NCI-H526 treated with DMSO at 0.1 percent for 48 hours (cell line): ENCODE measurements at regions not wholly inside any gene's neighbourhood (a gene's known extent, or its start where the extent isn't known, plus 50 kb on each side); places are given as distances from the start of the nearest gene placed in this dataset.
"Not testable (repeated sequence)": the region's sequence is repeated elsewhere in the genome, so short reads cannot be mapped to it uniquely, and the experiment has no call there.

Experiments used
- DNase-seq: peaks from one replicate; lab custom pipeline; 2025; lab: John Stamatoyannopoulos, UW

DNA sequence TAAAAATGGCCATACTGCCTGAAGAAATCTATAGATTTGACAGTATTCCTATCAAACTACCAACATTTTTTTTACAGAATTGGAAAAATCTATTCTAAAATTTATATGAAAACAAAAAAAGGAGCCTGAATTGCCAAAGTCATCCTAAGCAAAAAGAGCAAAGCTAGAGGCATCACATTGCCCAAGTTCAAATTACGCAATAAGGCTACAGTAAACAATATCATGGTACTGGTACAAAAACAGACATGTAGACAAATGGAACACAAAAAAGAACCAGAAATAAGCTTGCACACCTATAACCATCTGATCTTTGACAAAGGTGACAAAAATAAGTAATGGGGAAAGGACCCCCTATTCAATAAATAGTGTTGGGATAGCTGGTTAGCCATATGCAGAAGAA lies 50.2 kb upstream of the THSD7B start:
- DNase-seq, result no peak

DNA sequence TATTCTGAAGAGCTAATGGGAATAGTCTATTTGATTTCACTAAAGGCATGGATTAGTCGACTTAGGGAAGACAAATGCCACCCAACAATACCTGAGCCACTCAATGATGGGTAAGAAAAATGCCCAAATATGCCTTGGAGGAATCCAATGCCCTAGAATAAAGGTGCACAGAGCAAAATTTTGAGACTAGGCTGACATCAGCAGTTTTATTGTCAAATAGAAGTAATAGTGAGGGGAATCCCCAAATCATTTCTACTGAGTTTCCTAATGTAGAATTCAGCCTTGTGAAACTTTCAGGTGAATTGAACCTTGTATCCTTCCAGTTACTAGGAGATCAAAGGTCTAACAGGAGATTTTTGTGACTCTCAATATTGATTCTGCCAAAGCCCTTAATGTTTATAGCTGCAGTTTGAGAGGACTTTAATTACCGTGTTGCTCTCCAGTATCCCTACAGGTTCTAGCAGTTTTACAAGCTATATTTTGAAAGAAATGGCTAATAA lies 50.8 kb upstream of the THSD7B start:
- DNase-seq, result no peak

DNA sequence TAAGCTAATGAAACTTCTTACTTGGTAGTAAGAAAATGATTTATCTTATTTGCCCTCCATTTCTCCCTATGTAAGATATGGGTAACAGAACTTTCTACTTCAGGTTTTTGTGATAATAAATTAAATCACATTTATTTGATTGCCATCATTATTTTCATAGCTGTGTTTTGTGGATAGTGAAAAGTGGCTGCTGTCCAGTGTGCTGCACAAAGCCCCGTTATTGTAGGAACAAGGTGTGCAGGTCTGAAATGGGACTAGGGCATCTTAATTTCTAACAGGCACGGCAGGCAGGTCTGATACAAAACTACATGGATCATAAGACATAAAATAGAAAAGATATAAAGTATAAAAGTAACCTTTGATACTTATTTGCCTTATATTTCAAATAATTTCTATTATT lies 51.6 kb upstream of the THSD7B start:
- DNase-seq, result no peak

DNA sequence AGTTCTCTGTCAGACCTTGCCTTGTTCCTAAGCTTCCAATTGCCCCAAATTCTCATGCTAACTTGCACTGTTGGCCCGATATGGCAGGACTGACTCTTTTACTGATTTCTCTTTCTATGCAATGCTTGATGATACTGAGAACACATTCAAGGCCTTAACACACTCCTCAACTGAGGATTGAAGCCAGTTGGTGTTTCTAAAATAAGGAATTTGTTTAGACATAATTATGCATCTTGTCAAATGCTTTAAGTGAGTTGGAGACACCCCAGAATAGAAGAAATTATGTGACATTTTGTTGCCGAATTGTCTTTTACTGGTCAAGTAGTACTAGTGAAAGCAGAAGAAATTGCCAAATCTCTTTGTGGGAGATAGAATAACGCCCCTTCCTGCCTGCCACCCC lies 60.0 kb upstream of the THSD7B start:
- no peak for DNase-seq

DNA sequence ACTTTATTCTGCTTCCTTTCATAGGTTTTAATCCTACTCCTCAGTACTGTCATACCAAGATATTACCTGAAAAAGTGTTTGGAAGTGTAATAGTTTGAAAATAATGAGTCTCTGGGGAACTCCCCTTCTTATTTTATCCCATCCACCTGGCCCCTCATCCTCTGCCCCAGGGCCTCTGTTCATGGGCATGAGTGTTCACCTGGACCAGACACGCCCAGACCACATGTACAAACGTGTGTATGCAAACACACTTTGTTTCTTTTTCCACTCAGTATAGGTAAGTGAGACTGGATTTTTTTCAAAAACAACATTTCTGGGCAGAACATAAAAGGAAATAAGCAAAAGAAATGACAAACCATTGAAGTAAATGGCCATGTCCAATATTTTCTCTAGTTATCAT lies 62.1 kb upstream of the THSD7B start:
- DNase-seq, result no peak

DNA sequence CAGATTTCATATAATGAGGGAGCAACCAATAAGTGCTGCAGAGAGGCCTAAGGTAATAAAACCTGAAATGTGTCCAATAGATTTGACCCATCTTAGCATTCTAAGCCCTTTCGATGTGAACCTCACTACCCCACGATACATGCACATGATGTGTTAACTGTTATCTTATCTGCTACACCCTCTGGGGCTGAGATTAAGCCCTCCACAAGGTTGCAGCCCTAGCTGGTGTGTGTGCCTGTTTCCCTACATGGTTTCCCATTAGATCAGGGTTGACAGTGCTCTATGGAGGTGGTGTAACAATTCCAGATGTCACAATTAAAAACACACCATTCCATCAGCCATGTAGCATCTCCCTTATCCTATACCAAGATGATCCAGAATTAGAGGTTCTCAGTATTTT lies 68.9 kb upstream of the THSD7B start:
- no peak for DNase-seq

DNA sequence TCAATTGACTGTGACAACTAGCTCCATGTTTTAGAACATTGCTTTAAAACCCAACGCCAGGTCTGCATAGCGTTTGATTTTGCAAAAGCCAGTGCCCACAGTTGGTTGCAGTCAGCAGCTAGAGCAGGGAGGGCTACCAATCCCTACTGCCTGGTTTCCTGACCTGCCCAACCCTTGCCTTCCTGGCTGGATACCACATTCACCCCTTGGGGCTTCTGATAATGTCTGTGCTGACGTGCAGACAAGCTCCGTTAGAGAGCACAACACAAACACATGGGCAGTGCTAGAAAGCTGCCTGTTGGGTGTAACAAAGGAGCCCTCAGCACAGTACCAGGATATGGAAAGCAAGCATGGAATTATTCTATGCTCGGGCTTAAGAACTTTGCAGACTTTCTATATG lies 71.4 kb upstream of the THSD7B start:
- DNase-seq, result no peak

DNA sequence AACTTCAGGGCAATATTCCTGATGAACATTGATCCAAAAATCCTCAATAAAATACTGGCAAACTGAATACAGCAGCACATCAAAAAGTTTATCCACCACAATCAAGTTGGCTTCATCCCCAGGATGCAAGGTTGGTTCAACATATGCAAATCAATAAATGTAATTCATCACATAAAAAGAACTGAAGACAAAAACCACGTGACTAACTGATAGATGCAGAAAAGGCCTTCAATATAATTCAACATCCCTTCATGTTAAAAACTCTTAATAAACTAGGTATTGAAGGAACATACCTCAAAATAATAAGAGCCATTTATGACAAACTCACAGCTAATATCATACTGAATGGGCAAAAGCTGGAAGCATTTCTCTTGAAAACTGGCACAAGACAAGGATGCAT lies 85.3 kb upstream of the THSD7B start:
- not testable (repeated sequence) for DNase-seq

DNA sequence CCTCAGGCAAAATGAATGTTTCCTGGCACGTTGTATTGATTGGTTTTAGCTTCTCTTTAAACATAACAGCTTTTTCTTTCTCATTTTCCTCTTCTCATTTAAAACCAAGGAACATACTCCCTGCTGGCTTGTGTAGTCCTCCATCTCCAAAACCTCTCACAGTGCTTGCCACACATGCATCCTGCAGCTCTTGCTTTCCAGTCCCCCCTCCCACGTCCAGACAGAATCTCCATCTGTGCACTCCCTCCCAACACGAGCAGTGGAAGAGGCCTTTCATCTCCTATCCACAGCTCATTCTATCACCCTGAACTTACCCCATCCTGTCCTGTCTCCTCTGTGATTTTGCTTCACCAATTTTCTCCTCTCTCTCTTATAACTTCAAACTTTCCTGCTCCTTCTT lies 99.6 kb upstream of the THSD7B start:
- no peak for DNase-seq

DNA sequence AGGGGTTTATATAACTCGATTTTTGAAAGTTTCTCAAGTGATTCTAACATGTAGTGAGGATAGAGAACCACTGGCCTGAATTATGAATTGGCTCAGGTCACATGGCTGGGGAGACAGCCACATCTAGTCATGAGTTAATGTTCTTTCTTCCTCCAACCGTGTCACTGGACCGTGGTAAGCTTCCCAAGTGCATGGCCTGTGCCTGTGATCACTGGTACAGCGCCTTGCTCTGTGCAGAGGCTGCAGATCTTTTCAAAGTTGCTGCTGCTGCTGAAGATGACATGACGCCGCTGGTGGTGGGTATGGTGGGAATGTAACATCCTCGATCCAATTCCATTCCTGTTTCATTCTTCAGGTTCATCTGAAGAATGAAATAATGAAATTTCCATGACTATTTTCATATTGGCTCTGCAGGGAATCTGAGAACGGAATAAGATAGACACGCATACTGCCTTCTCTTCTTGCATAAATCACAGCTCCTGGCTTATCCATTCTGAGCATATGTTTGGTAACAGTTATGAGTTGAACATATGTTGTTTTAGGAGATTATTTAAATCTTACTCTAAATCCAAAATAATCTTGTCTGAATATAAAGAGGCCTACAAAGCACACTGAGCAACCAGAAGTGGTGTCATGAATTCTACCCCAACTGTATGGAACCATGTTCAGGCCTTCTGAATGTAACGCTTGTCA lies 100.5 kb upstream of the THSD7B start:
- DNase-seq, result no peak

DNA sequence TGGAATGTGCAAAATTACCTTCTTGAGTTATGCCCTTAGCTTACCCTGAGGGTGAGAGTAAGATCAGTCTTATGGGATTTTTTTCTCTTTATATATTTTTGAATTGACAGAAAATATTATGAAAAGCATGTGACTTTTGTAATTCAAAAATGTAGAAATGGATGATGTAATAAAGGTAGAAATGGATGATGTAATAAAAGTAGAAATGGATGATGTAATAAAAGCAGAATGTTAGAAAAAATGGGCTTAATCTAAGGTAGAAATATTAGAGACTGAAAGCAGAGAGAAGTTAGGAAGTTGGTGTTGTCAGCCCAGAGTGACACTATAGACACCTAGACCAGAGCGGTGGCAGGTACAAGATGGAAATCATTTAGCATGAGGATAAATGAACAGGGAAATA lies 107.1 kb upstream of the THSD7B start:
- no peak for DNase-seq

DNA sequence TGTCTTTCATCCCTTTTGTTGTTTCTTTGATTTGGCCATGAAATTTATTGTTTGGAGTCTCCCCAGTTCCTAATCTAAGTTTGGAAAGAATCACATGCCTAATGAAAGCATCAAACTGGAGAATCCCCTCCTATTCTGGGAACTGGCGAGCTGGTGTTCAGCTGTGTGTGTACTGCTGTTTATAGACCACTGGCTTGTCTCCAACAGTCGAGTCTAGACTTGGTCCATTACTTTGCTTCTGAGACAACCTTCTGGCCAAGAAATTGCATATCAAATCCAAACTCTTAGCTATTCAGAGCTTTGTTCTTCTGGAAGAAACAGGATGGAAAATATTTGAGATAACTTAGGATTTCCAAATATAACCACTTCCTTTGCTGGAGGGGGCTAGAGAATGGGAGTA lies 111.5 kb upstream of the THSD7B start:
- no peak for DNase-seq

DNA sequence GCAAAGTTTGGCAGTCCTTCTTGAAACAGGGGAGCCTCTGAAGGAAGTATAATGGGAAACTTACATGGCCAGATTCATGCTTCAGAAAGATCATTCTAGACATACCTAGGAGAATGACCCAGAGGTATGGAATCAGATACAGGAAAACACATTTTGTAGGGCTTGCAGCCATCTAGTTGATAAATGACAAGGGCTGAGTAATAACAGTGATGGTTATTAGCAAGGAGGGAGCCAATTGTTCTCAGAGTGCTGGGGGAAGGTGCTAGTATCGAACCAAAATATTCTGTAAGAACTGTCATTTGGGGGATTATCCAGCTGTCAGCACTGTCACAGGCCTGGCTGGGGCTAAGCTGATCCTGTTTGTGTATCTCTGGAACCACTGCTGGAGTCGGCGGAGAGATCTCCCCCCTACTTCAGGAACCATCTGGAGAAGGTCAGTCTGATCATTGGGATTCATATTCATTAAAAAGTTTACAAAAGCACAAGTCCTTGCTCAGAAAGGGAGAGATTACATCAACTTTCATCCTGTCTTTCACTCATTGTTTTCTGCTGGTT lies 113.8 kb upstream of the THSD7B start:
- no peak for DNase-seq

DNA sequence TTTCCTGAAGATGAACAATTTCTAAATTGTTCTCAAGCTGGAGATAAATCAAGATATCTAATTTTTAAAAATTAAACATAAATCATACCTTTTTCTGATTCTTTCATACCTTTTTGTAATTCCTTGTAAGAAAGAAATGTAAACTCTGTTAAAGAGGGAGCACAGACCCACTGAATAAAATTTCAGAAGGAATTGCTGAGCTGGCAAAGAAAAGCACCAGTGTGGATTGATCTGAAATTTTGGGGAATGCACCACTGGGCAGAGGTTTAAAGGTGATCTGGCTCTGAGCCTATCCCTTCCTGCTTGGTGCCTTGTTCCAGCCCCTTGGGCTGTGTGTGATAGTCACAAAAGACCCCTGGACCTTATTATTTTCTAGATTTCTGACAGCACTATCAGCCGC lies 118.3 kb upstream of the THSD7B start:
- DNase-seq, result no peak

DNA sequence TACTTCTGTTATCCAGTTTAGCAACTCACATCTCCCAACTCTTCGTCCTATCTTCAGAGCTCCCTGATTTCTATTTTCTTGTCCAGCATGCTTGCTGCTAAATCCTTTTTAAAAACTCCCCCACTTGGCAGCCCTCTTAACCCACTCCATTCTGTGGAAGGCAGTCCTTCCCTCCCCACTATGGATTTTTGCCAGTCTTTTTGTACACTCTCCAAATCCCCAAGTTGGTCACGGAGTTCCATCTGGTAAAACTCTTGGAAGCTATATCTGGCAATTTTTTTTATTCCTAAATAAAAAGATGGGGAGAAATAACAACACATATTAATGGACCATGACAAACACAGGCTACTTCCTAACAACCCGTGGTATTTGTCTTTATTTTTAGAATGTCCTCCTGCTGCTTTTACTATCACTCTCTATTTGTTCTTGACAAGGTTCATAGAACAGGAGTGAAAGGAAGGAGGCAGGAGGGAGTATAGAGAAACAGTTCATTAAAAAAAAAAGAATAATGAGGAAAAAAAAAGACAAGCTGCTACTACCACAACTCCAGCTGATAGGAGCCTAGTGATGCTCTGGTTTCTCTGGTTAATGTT lies 120.0 kb upstream of the THSD7B start:
- DNase-seq, result no peak

DNA sequence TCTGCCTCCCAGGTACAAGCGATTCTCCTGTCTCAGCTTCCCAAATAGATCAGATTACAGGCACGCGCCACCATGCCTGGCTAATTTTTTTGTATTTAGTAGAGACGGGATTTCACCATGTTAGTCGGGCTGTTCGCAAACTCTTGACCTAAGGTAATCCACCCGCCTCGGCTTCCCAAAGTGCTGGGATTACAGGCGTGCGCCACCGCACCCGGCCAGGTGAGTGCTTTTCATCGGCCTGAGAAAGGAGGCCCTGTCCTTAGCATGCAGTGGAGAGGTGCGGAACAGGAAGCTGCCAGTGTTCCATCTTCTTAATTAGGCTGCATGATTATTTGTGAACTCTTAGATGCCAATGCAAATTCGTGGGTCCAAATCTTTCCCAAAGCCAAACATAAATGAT lies 125.7 kb upstream of the THSD7B start:
- no peak for DNase-seq

DNA sequence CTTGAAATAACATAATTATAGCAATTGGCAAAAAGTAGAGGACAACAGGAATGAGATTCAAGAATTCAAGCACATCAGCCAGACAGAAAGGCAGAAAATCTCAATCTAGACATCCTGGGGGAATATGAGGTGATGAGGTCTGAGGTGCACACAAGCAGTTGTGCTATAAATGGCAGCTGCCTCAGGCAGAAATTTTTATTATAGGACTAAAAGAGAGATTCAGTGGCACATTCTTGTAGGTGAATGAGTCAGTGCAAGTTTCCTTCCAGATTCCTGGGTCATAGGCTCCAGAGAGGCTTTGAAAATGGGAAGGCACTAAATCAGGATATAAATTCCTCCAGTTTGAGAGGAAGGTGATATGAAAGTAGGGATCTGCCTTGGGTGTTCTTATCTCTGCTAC lies 127.2 kb upstream of the THSD7B start:
- DNase-seq, result no peak

DNA sequence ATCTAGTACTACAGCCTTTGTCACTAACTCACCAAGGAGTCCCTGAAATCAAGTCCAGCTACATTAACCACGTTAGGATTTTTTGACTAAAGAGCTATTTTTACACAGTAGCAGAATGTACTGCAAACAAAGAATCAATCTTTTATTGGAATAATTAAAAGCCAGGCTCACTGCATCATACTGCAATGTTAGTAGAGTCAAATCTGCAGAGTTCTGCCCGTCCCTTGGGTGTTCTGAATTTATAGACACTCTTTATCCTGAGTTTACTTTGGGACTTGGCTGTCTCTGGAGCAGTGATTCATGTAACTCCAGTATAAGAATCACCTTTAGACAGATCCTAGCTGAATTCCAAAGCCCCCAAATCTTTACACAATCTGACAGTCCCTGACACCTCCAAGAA lies 127.9 kb upstream of the THSD7B start:
- DNase-seq, result no peak

DNA sequence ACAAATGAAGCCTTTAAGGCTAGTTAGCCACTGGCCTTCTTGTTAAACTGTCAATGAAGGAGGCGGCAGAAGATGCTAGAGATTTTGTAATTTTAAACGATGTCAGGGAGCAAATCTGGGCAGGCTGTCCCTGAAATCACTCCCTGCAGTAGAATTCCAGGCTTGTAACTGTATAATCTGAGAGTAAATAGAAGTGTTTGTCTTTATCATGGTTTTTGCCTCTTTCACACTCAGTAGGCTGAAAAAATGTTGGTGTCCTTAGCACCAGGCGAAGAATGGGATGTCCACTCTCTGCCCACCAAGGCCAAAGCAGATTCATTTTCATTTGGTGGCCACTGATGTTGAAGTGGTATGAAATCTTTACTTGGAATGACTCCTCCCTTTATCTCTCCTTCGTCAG lies 136.9 kb upstream of the THSD7B start:
- DNase-seq, result no peak

DNA sequence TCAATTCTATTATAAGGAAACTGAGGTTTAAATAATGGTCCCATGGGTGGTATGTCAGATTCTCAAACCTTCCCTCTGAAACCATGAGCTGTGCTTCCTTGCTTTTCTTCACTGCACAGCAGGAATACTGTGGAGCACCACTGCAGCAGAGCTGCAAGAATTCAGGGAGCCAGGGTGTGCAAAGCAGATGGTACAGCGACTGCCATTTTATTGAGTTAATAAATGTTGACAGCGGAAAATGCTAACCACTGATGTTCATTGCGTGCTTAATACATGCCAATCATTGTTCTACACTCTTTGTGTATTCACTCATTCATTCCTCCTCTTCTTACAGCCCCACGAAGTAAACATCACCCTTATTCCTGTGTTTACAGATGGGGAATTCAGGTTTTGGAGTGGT lies 152.2 kb upstream of the THSD7B start:
- no peak for DNase-seq

DNA sequence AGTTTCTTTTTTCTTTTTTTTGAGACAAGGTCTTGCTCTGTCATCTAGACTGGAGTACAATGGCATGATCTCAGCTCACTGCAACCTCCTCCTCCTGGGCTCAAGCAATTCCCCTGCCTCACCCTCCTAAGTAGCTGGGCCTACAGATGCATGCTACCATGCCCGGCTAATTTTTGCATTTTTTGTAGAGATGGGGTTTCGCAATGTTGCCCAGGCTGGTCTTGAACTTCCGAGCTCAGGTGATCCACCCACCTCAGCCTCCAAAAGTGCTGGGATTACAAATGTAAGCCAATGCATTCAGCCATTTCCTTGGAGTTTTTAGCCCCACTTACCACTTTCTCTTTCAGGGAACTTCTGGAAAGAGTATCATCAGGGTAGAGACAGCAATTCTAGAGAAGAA lies 153.3 kb upstream of the THSD7B start:
- DNase-seq, result no peak

DNA sequence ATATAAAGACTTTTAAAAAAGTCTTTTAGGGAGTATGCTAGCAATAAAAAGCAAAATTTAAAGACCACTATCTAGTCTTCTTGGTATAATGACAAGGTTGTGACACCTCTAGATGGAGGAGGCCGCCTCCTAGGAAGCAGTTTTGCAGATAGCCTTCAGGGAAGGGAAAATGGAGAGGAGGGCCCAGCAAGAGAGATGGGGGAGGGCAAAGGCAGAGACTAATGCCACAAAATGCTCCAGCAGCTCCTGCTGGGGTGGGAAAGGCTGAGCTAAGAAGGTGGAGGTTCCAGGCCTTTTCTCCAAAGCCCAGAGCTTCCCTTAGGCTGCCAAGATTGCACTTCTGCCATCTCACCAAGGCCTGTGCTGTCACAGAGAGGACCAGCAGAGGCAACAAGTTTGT lies 153.9 kb upstream of the THSD7B start:
- DNase-seq, result no peak

DNA sequence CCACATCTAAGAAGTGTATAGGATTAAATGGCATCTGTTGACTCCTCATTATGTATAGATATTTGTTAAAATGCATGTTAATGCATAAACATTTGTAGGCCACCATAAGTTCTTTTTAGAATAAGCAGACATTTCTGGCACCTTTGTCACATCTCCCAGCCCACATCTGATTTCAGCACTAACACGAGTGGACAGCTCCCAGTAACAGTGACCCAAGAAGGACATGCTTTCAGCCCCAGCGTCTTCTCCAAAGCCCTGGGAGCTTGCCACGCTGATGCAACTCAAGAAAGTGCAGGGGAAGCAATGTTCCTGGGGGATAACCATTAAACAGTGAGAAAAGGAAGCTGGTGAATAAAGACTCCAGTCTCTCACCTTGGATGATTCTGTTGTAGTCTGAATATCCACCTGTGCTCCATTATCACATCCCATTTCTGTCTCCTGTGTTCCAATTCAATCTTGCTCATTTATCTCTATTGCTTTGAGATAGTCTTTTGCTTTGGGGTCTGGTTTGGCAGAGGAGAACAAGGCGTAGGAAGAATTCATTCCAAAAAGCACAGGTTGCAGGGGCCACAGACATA lies 182.6 kb upstream of the THSD7B start:
- DNase-seq, result no peak

DNA sequence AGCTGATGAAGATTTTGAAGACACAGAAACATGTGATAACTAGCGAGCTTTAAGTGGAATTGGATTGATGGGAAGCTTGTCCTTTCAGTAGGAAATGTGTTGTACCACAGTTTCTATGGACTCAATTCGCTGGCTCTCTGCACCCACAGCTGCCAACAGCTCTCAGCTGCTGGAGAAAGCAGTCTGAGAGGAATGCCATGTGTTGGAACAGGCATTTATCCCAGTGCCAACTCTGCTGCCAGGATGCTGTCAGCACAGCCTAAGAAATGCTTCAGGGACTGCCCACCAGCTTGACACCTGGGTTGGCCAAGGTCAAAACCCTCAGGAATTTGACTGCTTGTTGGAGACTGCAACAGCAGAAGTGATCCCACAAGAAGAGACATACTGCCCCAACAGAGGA lies 193.0 kb upstream of the THSD7B start:
- DNase-seq, result no peak
